GM23338 (cell line): ENCODE measurements at regions not wholly inside any gene's neighbourhood (a gene's known extent, or its start where the extent isn't known, plus 50 kb on each side); places are given as distances from the start of the nearest gene placed in this dataset.

Experiments used
- ATAC-seq: fragments of 200-7000 bp; cut with Tn5 transposase; 3 replicates; pipeline ENCODE4 v1.9.1; 2020
- DNase-seq: peaks from one replicate; pipeline ENCODE4 v3.0.0-alpha.2; 2015; ENCODE audit warnings: low spot score
- H2AFZ ChIP-seq: fragments of 200-600 bp; sonication (generic); 2 replicates; pipeline ENCODE4 v1.8.0; 2016; ENCODE audit warnings: antibody characterized with exemption, mild to moderate bottlenecking, moderate library complexity
- H3F3A ChIP-seq: fragments of 200-600 bp; sonication (generic); replicated peaks from 2 replicates; pipeline ENCODE4 v1.8.0; 2017; ENCODE audit warnings: antibody characterized with exemption, mixed run types, low read depth
- H3K27ac ChIP-seq: fragments of 200-600 bp; sonication (generic); 2 replicates; pipeline ENCODE4 v1.6.1; 2016; ENCODE audit warnings: low read depth
- H3K27me3 ChIP-seq: fragments of 200-600 bp; sonication (generic); 2 replicates; pipeline ENCODE4 v1.8.0; 2016; ENCODE audit warnings: mild to moderate bottlenecking, mixed run types, moderate library complexity; ENCODE audit not compliant: insufficient read depth
- H3K36me3 ChIP-seq: fragments of 200-600 bp; sonication (generic); 2 replicates; pipeline ENCODE4 v1.8.0; 2016; ENCODE audit warnings: mild to moderate bottlenecking; ENCODE audit not compliant: insufficient read depth
- H3K4me1 ChIP-seq: fragments of 200-600 bp; sonication (generic); 2 replicates; pipeline ENCODE4 v1.8.0; 2016; ENCODE audit warnings: mild to moderate bottlenecking, moderate library complexity; ENCODE audit not compliant: insufficient read depth
- H3K4me2 ChIP-seq: fragments of 200-600 bp; sonication (generic); 2 replicates; pipeline ENCODE4 v1.7.1; 2017; ENCODE audit warnings: mixed run types
- H3K4me3 ChIP-seq: fragments of 200-600 bp; sonication (generic); 2 replicates; pipeline ENCODE4 v1.6.1; 2016; ENCODE audit warnings: mixed run types
- H3K79me2 ChIP-seq: fragments of 200-600 bp; sonication (generic); replicated peaks from 2 replicates; pipeline ENCODE4 v1.8.0; 2017; ENCODE audit warnings: mild to moderate bottlenecking; ENCODE audit not compliant: insufficient read depth
- H3K9me2 ChIP-seq: fragments of 200-600 bp; sonication (generic); 2 replicates; pipeline ENCODE4 v1.8.0; 2017; ENCODE audit not compliant: insufficient read depth
- H4K20me1 ChIP-seq: fragments of 200-600 bp; sonication (generic); replicated peaks from 2 replicates; pipeline ENCODE4 v1.8.0; 2017; ENCODE audit warnings: mild to moderate bottlenecking; ENCODE audit not compliant: insufficient read depth
- H3K27ac Mint-ChIP-seq: 2 replicates; pipeline ENCODE4 v1.8.0; 2020; ENCODE audit warnings: inconsistent platforms, mild to moderate bottlenecking, moderate library complexity, mixed read lengths
- H3K27me3 Mint-ChIP-seq: 3 replicates; pipeline ENCODE4 v1.8.0; 2022; ENCODE audit warnings: low read depth, mild to moderate bottlenecking, moderate library complexity, mixed read lengths, inconsistent platforms; ENCODE audit not compliant: insufficient read depth, poor library complexity
- H3K36me3 Mint-ChIP-seq: 3 replicates; pipeline ENCODE4 v1.8.0; 2021; ENCODE audit warnings: low read depth, mild to moderate bottlenecking, inconsistent platforms, moderate library complexity, mixed read lengths
- H3K4me1 Mint-ChIP-seq: 3 replicates; pipeline ENCODE4 v1.8.0; 2020; ENCODE audit warnings: mild to moderate bottlenecking, inconsistent platforms, mixed read lengths
- H3K4me3 Mint-ChIP-seq: 3 replicates; pipeline ENCODE4 v1.8.0; 2021; ENCODE audit warnings: moderate library complexity, mild to moderate bottlenecking, inconsistent platforms, mixed read lengths
- H3K9me3 Mint-ChIP-seq: 3 replicates; pipeline ENCODE4 v1.8.0; 2020; ENCODE audit warnings: moderate library complexity, mild to moderate bottlenecking, inconsistent platforms, mixed read lengths
- CTCF ChIP-seq, 2 experiments: fragments of 200-600 bp in 1 of 2; sonication (generic) in 1 of 2; conservative IDR thresholded peaks; 2 replicates each; pipeline versions ENCODE4 v1.5.1 to v1.6.1; 2016 to 2017; ENCODE audit warnings: antibody characterized with exemption in 2 of 2, low read depth in 2 of 2, mild to moderate bottlenecking in 2 of 2, moderate library complexity in 1 of 2
- ETS1 ChIP-seq: IDR thresholded peaks from 2 replicates; pipeline ENCODE4 v1.6.1; 2016; ENCODE audit warnings: antibody characterized with exemption
- EZH2 ChIP-seq: fragments of 200-600 bp; sonication (generic); IDR thresholded peaks from one replicate; pipeline ENCODE4 v1.8.0; 2017; ENCODE audit warnings: antibody characterized with exemption, mild to moderate bottlenecking, low read depth; ENCODE audit not compliant: unreplicated experiment
- NANOG ChIP-seq: IDR thresholded peaks from 2 replicates; pipeline ENCODE4 v1.6.1; 2016; ENCODE audit warnings: antibody characterized with exemption, borderline replicate concordance
- POLR2AphosphoS5 ChIP-seq: IDR thresholded peaks from 2 replicates; pipeline ENCODE4 v1.6.1; 2016; ENCODE audit warnings: antibody characterized with exemption, low read depth
- REST ChIP-seq: IDR thresholded peaks from one replicate; pipeline ENCODE4 v1.6.1; 2018; ENCODE audit warnings: antibody characterized with exemption; ENCODE audit not compliant: unreplicated experiment
- ZNF331 ChIP-seq: fragments of 250-450 bp; sonication (Bioruptor Pico); IDR thresholded peaks from 2 replicates; pipeline ENCODE4 v1.5.0; 2020; ENCODE audit warnings: low read depth, mild to moderate bottlenecking, moderate library complexity
- TF ChIP-seq, protein P1 (sequence below): fragments of 250-450 bp; sonication (Bioruptor Pico); IDR thresholded peaks from 2 replicates; pipeline ENCODE4 v1.5.0; 2020; ENCODE audit warnings: mild to moderate bottlenecking, moderate library complexity

- no peaks in the 10 kb centered on the region for H3K27me3 ChIP-seq
- H3K36me3 Mint-ChIP-seq: peaks cover 6% of the 10 kb centered on the region
- TF ChIP-seq POLR2AphosphoS5: no peak
- TF ChIP-seq EZH2: no peak
- no peak for TF ChIP-seq ETS1
- TF ChIP-seq, protein P1, sequence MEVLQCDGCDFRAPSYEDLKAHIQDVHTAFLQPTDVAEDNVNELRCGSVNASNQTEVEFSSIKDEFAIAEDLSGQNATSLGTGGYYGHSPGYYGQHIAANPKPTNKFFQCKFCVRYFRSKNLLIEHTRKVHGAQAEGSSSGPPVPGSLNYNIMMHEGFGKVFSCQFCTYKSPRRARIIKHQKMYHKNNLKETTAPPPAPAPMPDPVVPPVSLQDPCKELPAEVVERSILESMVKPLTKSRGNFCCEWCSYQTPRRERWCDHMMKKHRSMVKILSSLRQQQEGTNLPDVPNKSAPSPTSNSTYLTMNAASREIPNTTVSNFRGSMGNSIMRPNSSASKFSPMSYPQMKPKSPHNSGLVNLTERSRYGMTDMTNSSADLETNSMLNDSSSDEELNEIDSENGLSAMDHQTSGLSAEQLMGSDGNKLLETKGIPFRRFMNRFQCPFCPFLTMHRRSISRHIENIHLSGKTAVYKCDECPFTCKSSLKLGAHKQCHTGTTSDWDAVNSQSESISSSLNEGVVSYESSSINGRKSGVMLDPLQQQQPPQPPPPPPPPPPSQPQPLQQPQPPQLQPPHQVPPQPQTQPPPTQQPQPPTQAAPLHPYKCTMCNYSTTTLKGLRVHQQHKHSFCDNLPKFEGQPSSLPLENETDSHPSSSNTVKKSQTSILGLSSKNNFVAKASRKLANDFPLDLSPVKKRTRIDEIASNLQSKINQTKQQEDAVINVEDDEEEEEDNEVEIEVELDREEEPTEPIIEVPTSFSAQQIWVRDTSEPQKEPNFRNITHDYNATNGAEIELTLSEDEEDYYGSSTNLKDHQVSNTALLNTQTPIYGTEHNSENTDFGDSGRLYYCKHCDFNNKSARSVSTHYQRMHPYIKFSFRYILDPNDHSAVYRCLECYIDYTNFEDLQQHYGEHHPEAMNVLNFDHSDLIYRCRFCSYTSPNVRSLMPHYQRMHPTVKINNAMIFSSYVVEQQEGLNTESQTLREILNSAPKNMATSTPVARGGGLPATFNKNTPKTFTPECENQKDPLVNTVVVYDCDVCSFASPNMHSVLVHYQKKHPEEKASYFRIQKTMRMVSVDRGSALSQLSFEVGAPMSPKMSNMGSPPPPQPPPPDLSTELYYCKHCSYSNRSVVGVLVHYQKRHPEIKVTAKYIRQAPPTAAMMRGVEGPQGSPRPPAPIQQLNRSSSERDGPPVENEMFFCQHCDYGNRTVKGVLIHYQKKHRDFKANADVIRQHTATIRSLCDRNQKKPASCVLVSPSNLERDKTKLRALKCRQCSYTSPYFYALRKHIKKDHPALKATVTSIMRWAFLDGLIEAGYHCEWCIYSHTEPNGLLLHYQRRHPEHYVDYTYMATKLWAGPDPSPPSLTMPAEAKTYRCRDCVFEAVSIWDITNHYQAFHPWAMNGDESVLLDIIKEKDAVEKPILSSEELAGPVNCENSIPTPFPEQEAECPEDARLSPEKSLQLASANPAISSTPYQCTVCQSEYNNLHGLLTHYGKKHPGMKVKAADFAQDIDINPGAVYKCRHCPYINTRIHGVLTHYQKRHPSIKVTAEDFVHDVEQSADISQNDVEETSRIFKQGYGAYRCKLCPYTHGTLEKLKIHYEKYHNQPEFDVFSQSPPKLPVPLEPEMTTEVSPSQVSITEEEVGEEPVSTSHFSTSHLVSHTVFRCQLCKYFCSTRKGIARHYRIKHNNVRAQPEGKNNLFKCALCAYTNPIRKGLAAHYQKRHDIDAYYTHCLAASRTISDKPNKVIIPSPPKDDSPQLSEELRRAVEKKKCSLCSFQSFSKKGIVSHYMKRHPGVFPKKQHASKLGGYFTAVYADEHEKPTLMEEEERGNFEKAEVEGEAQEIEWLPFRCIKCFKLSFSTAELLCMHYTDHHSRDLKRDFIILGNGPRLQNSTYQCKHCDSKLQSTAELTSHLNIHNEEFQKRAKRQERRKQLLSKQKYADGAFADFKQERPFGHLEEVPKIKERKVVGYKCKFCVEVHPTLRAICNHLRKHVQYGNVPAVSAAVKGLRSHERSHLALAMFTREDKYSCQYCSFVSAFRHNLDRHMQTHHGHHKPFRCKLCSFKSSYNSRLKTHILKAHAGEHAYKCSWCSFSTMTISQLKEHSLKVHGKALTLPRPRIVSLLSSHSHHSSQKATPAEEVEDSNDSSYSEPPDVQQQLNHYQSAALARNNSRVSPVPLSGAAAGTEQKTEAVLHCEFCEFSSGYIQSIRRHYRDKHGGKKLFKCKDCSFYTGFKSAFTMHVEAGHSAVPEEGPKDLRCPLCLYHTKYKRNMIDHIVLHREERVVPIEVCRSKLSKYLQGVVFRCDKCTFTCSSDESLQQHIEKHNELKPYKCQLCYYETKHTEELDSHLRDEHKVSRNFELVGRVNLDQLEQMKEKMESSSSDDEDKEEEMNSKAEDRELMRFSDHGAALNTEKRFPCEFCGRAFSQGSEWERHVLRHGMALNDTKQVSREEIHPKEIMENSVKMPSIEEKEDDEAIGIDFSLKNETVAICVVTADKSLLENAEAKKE (CRISPR knock-in tag): no peak
- no peak for TF ChIP-seq REST
- no peak for TF ChIP-seq ZNF331
- TF ChIP-seq CTCF (conservative IDR thresholded peaks at IDR 0.05; ENCODE audit: low read depth in 2 of 2): peak in 1 of 2 experiments; percentile 48; a peak in 2 of 4 replicates
- no peak for TF ChIP-seq NANOG
- ATAC-seq: no peak
- H2AFZ ChIP-seq: peak overlapping the region; percentile 28; the same call in 1 of the 2 replicates
- no peak overlapping the region for H3K4me2 ChIP-seq
- H3K4me3 ChIP-seq: no peak overlapping the region
- H3K4me1 ChIP-seq: no peaks in the 10 kb centered on the region; the same call in 1 of the 2 replicates
- no peak for DNase-seq
- no peaks in the 10 kb centered on the region for H4K20me1 ChIP-seq
- no peaks in the 10 kb centered on the region for H3K79me2 ChIP-seq
- peaks cover 5% of the 10 kb centered on the region for H3K9me2 ChIP-seq
- H3K27ac Mint-ChIP-seq: no peak overlapping the region
- H3F3A ChIP-seq: no peaks in the 10 kb centered on the region
- H3K9me3 Mint-ChIP-seq: peaks cover 28% of the 10 kb centered on the region
- no peak overlapping the region for H3K27ac ChIP-seq
- no peak overlapping the region for H3K4me3 Mint-ChIP-seq
- H3K36me3 ChIP-seq: no peaks in the 10 kb centered on the region; the same call in 1 of the 2 replicates
- H3K4me1 Mint-ChIP-seq: peaks cover 8% of the 10 kb centered on the region
- peaks cover 4% of the 10 kb centered on the region for H3K27me3 Mint-ChIP-seq
Measured at GRCh38 chr19:31555634-31556215, 206.5 kb upstream of the TSHZ3 start.
